ENCODE measurements at regions not wholly inside any gene's neighbourhood (a gene's known extent, or its start where the extent isn't known, plus 50 kb on each side); places are given as distances from the start of the nearest gene placed in this dataset.

GRCh38 chr12:60165781-60166180 lies 570.0 kb downstream of the SLC16A7 start:
- no peaks in the 10 kb centered on the region for H3K36me3 ChIP-seq (ENCODE audit: insufficient read depth, low read length)
- H3K27ac ChIP-seq (ENCODE audit: low read depth, low read length, poor library complexity, severe bottlenecking), result no peak overlapping the region
- no peak overlapping the region for H2AFZ ChIP-seq (ENCODE audit: low read length)
- H3K79me2 ChIP-seq (ENCODE audit: insufficient read depth, low read depth, low read length), result no peaks in the 10 kb centered on the region
- H4K20me1 ChIP-seq (ENCODE audit: insufficient read depth, low read length), result no peaks in the 10 kb centered on the region
- ChIA-PET POLR2A (interaction anchor here (0.6 kb wide), 1 partner anchor 82 kb away, joined by 4 read pairs; no protein-coding TSS in a partner anchor), CTCF (ENCODE audit: unreplicated experiment) (no interaction called here)
- DNase-seq (ENCODE audit: low spot score), result no peak
- H3K9me2 ChIP-seq (ENCODE audit: insufficient read depth, low read length), result no peaks in the 10 kb centered on the region
- H3K9me3 ChIP-seq (ENCODE audit: low read length), result no peaks in the 10 kb centered on the region
- no peak overlapping the region for H3K4me3 ChIP-seq (ENCODE audit: low read depth, low read length, poor library complexity, severe bottlenecking)
- no peak overlapping the region for H3K4me2 ChIP-seq (ENCODE audit: low read length)
- no peaks in the 10 kb centered on the region for H3K4me1 ChIP-seq (ENCODE audit: insufficient read depth, low read length, poor library complexity, severe bottlenecking)
- TF ChIP-seq EZH2phosphoT487 (IDR thresholded peaks at IDR 0.05; ENCODE audit: borderline replicate concordance, low read depth, low read length) (no peak), CTCF (conservative IDR thresholded peaks at IDR 0.05; ENCODE audit: low read length) (no peak)
- intact Hi-C loops (cut with micrococcal nuclease; ENCODE audit: unreplicated experiment), result no loop called here
- BruUV-seq (replicated peaks), result no TSS peak

- no TSS peak for BruUV-seq (replicated peaks)
- no peaks in the 10 kb centered on the region for H3K36me3 ChIP-seq (ENCODE audit: insufficient read depth, low read length)
- no peaks in the 10 kb centered on the region for H3K9me3 ChIP-seq (ENCODE audit: low read length)
- no peak overlapping the region for H2AFZ ChIP-seq (ENCODE audit: low read length)
- H3K79me2 ChIP-seq (ENCODE audit: insufficient read depth, low read depth, low read length), result no peaks in the 10 kb centered on the region
- no peaks in the 10 kb centered on the region for H4K20me1 ChIP-seq (ENCODE audit: insufficient read depth, low read length)
- H3K9me2 ChIP-seq (ENCODE audit: insufficient read depth, low read length), result no peaks in the 10 kb centered on the region
- intact Hi-C loops (cut with micrococcal nuclease; ENCODE audit: unreplicated experiment), result no loop called here
- no peak overlapping the region for H3K4me2 ChIP-seq (ENCODE audit: low read length)
- DNase-seq (ENCODE audit: low spot score), result no peak
- no peak overlapping the region for H3K27ac ChIP-seq (ENCODE audit: low read depth, low read length, poor library complexity, severe bottlenecking)
- no peak overlapping the region for H3K4me3 ChIP-seq (ENCODE audit: low read depth, low read length, poor library complexity, severe bottlenecking)
- no peaks in the 10 kb centered on the region for H3K4me1 ChIP-seq (ENCODE audit: insufficient read depth, low read length, poor library complexity, severe bottlenecking)
- POLR2A ChIA-PET, result no interaction called here
- CTCF ChIA-PET (ENCODE audit: unreplicated experiment), result no interaction called here
- TF ChIP-seq CTCF (conservative IDR thresholded peaks at IDR 0.05; ENCODE audit: low read length), result no peak
- TF ChIP-seq EZH2phosphoT487 (IDR thresholded peaks at IDR 0.05; ENCODE audit: borderline replicate concordance, low read depth, low read length), result no peak
Measured at GRCh38 chr12:60168441-60168840, 572.6 kb downstream of the SLC16A7 start.

- CTCF ChIA-PET (ENCODE audit: unreplicated experiment), result no interaction called here
- TF ChIP-seq EZH2phosphoT487 (IDR thresholded peaks at IDR 0.05; ENCODE audit: borderline replicate concordance, low read depth, low read length) (no peak), CTCF (conservative IDR thresholded peaks at IDR 0.05; ENCODE audit: low read length) (no peak)
- Histone ChIP-seq H3K4me3 (ENCODE audit: low read depth, low read length, poor library complexity, severe bottlenecking) (no peak overlapping the region), H3K9me2 (ENCODE audit: insufficient read depth, low read length) (no peaks in the 10 kb centered on the region), H3K4me2 (ENCODE audit: low read length) (no peak overlapping the region), H3K9me3 (ENCODE audit: low read length) (no peaks in the 10 kb centered on the region), H2AFZ (ENCODE audit: low read length) (no peak overlapping the region), H4K20me1 (ENCODE audit: insufficient read depth, low read length) (no peaks in the 10 kb centered on the region), H3K79me2 (ENCODE audit: insufficient read depth, low read depth, low read length) (no peaks in the 10 kb centered on the region), H3K36me3 (ENCODE audit: insufficient read depth, low read length) (no peaks in the 10 kb centered on the region), H3K4me1 (ENCODE audit: insufficient read depth, low read length, poor library complexity, severe bottlenecking) (no peaks in the 10 kb centered on the region), H3K27ac (ENCODE audit: low read depth, low read length, poor library complexity, severe bottlenecking) (no peak overlapping the region)
- POLR2A ChIA-PET, result interaction anchor here (0.6 to 0.7 kb wide), 2 partner anchors 30 to 615 kb away, joined by 3 to 5 read pairs; no protein-coding TSS in a partner anchor
- DNase-seq (ENCODE audit: low spot score), result no peak
- no TSS peak for BruUV-seq (replicated peaks)
- intact Hi-C loops (cut with micrococcal nuclease; ENCODE audit: unreplicated experiment), result no loop called here
Measured at GRCh38 chr12:60169904-60170303, 574.1 kb downstream of the SLC16A7 start.

All from OCI-LY7 (cell line).